HG03460 (cell line): ENCODE measurements at regions not wholly inside any gene's neighbourhood (a gene's known extent, or its start where the extent isn't known, plus 50 kb on each side); places are given as distances from the start of the nearest gene placed in this dataset.

Experiments used
- ATAC-seq: cut with Tn5 transposase; IDR thresholded peaks from one replicate; pipeline ENCODE4 v1.9.1; 2021; ENCODE audit not compliant: unreplicated experiment

DNA sequence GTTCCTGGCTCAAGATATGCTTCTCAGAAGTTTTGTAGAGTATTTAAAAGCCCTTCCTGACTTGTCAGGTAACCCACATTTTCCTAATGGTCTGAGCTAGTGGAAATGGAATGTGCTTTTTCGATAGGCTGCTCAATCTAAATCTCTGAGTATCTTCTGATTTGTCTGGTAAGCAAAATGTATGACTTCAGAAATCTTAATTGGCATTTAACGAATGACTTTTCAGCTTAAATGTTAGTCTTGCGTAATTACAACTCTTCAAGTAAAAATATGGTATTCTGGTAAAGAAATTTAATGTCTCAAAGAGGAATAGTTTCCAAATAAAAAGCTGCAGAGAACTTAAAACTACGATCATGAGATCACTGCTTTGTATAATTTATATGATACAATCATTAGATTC, 379.1 kb downstream of the ANKRD50 start:
- no peak for ATAC-seq

DNA sequence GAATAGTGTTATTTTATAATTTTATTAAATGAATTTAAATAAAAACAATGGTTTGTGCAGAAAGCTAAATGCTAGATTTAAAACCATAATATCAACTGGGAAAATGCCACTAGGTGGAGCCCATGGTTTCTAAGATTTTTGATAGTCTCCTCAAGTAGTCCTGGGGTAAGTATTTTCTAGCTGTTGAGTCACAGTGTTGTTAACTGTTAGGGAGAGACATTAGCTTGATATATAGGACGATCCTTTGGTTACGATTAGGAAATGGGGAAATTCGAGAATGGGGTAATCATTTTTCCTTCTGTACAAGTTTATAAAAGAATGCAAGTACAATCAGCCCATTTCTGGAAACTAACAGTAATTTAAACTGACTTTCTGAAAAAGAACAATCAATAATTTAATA, 378.4 kb downstream of the ANKRD50 start:
- no peak for ATAC-seq

DNA sequence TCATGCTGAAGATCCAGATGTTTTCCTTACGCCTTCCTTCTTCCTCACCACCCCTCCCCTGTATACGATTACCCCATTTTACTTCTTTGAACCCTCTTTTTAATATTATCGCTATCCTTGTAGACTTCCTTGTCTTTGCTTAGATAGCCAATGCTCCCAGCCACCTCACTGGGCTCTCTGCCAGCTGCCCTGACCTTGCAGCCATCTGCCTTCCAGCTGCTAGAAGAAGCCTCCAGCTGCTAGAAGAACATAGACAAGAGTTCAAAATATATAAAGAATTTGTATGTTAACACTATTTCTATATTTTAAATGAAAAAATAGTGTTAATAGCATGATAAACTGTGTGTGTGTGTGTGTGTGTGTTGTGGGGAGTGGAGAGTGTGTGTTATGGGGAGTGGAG, 374.7 kb downstream of the ANKRD50 start:
- no peak for ATAC-seq

DNA sequence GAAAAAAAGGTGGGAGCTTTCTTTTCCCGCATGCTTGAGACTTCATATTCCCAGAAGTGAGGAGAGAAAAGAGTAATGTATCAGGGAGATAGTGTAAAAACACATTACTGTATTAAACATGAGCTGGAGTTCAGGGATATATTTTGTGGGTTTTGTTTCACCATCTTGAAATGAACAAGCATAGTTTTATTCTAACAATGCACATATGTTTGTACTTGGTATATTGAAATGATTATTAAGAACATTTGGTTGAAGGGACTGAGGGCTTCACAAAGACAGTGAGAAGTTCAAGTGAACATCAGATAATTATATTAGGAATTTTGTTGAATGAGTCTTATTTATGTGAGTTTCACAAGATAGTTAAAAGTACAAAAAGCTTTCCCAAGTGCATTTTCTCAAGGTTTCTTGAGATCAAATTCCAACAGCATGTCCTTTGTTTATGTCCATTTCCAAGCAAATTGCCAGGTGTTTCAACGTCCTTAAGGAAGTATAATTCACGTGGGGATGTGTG, 368.8 kb downstream of the ANKRD50 start:
- no peak for ATAC-seq

DNA sequence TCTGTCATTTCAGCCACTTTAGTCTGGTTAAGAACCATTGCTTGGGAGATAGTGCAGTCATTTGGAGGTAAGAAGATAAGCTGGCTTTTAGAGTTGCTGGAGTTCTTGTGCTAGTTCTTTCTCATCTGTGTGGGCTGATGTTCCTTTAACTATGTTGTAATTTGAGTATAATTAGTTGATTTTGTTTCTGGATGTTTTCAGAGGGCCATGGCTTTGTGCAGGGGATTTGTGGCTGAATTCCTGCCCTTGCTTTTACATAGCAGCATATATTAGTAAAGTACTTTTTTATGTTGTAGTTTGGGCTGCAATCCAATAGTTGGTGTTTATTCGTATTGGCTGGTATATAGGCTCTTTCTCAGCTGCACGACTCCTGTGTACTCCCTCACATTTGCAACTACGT, 339.6 kb downstream of the ANKRD50 start:
- no peak for ATAC-seq

DNA sequence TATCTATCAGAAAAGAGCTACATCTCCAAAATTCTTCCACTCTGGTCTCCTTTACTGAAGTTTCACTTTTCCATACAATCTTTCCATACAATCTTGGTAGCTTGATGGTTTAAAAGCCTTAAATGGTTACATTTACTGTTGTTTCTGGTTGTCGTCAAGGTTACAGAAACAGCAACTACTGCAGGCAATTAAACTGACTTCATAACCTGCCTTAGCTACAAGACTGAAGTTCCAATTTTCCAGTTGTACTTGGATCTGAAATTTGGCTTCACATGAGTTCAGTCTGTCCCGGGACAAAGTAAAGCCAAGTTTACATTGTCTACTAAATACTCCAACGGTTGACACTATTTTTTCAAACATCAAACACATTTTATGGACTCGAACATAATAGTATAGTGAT, 326.4 kb downstream of the ANKRD50 start:
- ATAC-seq = no peak

DNA sequence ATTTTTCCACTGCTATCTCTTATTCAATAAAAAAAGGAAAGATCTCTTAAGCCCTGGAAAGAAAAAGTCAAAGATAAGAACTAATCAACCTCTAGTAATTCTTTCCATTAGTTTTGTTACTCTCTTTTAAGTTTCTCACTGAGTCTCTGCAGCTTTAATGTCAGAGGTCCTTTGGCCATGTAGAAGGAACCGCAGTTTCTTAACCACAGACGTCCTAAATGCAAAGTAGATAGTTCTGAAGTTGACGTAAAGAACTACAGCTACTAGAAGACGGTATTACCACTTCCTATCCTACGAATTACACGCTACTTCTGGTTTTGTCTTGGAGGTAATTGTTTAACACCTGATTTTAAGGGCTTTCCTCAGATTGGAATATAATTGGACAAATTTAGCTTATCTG, 325.9 kb downstream of the ANKRD50 start:
- ATAC-seq = peak; percentile 78

DNA sequence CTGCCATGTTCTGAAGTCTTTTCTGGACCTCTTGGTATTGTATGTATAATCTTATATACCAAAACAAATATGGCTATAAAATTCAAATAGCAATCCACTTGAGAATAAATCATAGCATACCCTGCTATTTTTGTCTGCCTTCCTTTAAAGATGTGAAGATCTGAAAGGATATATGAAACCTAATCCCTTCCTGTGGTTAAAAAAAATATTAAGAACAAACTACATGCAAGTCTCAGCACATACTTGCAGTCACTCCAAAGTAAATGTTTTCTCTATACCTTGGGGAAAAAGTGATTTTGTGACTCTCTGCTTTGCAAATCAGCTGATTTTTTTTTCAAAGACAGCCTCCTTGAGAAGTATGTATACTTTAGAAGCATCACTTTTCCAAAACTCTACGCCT, 322.9 kb downstream of the ANKRD50 start:
- ATAC-seq = no peak

DNA sequence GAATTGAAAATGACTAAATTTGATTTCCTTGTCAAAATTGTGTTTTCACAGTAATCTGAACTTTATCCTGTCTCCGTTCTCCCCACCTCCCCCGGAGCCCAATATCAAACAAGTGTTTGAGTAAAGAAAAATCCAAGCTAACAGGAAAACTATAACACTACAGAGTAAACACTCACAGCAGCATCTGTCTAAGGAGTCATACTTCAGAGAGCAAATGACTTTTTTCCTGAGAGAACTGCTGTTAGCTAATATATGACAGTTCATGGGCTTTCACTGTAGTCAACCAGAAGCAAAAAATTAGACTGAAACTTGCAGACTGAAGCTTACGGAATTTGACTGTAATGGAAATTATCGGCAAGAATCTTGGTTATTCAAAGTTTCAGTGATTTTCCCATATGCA, 321.7 kb downstream of the ANKRD50 start:
- ATAC-seq = no peak

DNA sequence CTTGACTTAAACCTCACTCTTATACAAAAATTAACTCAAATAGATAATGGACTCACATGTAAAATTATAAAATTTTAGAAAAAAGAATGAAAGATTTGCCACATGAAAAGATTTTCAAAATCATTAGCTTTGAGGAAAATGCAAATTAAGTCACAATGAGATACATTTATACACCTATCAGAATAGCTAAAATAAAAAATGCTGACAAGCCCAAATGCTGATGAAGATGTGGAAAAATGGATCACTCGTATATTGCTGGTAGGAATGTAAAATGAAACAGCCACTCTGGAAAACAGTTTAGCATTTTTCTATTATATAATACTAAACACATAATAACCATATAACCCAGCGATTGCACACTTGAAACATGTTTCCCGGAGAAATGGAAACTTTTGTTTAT, 316.2 kb downstream of the ANKRD50 start:
- no peak for ATAC-seq

DNA sequence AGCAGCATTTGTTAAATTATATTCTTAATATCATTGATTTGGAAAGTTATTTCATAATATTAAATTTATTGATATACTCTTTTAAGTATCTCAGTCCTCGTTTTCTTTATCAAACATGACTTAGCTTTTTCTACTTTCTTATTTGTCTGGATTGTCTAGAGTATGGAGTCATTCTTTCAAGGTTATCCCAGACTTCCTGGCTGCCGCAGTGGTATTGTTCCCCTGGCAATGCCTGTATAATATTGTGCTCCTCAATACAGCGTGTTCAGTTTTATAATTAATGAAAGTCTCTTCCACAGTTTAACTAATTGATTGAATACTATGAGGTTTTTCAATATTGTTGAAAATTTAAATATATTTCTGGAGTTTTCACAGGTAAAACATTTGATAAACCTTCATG, 310.9 kb downstream of the ANKRD50 start:
- no peak for ATAC-seq

DNA sequence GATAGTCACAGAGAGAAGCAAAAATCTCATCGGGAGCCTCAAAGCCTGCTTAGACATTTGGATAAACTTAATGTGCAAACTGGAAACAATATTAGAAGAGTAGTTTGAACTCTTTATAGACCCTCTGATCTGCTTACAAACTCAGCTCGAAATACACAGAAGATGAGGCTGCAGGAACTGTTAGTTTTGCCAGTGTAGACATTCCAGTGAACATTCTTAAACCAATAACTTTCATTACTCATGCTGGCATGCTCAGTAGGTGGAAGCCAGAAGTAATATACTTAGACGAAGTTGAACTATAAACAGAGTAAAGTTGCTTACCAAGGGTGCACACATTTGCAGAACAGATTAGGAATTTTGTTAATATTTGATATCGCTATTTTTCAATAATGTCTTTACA, 303.5 kb downstream of the ANKRD50 start:
- no peak for ATAC-seq

DNA sequence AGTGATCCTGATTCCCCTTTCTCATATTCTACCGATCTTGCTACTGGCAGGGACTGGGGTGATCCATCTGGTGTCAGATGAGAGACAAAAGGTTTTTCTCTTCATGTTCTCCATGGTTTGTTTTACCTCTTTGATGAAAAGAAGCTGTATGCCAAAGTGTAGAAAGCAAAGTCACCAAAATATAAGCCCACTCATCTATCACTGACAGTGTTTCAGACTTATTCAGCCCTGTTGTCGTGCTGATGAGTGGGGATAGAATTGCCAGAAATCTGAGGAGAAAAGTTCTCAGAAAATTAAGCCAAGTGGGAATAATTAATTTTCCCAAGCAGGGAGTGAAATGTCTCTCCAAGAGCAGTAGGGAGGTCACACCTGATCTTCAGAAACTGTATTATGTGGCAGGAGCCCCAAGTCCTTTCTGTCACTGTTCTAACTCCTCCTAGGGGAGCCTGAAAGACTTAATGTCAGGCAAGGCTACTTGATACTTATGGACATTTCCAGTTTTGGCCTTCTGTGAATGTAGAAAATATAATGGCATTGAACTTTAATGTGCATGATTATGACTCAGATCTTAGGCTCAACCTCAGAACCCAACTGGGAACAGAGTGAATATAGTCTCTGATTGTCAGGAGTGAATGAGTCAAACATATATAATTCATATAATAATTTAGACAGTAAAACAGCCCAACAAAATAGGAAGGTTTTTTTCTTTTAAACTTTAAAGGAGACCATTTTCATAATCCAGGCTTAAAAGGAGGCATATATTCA, 298.1 kb downstream of the ANKRD50 start:
- ATAC-seq = no peak

DNA sequence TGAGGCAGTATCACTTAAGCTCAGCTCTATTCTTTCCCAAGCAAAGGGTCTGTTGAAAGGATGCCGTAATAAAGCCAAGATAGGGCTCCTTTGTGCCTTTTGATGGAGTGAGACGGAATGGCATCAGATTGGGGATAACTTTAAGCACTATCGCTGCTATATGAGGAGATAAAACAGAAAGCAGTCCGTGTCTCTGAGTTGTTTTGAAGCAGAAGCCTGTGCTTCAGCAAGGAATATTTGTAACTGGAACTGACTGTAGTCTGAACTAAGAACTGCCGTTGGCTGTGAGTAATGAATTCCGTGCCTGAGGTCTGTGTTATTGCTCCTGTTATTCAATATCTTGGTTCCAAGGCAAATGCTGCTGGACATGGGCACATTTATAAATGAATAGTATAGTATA, 297.4 kb downstream of the ANKRD50 start:
- no peak for ATAC-seq

DNA sequence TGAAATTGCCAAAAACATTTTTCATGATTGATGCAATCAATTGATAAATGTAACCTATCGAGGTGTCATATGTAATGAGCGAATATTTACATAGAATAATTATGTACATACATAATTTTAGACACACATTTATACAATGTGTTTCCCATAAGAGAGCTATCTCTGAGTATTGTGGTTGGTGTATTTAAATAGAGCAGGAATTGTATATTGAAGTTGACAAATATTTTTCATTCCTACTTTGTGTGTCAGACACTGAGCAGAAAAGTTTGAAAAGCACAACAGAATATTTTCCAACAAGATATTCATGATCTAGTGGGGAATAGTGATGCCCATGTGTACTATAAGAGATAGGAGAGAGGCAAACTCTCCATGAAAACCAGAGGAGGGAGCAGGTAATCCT, 295.2 kb downstream of the ANKRD50 start:
- ATAC-seq = no peak

DNA sequence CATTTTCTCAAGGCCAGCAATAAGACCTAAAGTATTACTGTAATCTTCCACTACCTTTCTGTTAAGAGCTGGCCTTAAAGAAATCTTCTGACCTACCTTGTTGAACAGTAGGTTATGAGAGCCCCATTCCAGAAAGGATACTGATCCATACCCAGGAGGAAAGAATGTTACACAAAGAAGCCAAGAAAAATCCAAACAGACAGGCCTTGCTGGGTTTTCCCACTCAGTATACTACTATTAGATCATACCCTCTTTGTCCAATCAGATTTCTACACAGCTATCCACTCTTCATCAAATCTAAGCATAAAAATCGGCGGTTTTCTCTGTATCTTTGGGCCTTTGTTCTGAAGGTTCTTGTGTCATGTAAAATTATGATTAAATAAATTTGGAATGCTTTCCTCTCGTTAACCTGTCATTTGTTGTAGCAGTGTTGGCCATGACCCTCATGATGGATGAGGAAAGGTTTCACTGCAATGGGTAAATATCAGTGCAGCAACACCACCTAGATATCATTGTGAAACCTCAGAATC, 292.3 kb downstream of the ANKRD50 start:
- no peak for ATAC-seq

DNA sequence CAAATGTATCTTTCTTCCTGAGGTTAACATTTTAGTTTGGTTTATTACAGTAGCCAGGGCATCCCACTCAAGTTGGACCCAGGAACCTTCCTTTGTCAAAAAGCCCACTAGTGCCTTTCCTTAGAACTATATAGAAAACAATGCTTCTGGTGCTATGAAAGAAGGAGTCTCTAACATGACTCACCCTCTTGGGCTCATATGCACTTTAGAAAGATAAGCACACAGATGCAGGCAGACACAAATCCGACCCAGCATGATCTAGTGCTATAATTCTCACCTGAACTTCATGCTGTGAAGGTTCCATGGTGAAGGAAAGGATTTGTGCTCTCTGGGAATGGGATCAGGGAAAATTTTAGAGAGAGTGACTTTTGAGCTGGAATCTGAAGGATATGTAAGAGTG, 289.4 kb downstream of the ANKRD50 start:
- no peak for ATAC-seq

DNA sequence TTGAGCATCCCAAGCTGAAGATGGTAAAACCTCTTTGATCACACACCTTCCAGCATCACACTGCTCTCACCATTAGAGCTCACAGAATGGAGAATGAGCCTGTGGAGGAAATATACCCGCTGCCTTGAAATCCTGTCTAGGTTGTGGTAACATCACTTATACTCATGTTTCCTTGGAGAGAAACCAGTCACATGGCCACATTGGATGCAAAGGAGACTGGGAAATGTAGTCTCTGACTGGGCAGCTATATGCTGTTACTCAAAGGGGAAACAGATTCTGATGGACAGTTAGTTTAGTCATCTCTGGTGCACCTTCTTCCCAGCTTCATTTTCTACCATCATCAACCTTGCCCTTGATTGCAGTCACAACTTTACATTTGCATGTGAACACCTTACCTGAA, 286.3 kb downstream of the ANKRD50 start:
- no peak for ATAC-seq

DNA sequence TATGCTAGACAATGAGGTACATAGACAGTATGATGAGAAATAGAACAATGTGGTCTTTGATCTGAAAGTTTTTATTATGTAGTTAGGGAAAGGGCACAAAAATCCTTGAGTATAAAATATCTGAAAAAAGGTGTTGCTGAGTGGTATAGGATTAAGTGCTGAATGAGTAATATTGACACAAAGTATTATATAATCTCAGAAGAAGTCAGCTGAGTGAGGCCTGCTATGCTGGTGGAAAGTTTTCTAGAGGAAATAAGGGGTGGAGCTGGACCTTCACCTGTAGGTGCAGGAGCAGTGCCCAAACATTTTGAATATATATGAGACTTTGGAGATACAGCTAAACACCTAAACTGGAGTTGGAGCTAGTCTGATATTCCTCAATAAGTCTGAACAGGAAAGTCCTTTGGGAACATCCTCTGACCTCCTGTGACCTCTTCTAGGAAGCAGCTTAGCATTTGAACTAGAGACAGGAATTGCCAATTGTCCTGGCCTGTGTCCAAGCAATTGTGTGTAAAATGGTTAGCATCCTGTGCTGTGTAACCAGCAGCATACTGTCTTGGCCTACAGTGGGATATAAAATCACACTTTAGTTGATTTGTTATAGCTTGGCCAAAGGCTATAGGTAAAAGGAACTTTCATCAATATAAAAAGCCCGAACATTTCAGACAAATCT, 285.3 kb downstream of the ANKRD50 start:
- ATAC-seq = no peak

DNA sequence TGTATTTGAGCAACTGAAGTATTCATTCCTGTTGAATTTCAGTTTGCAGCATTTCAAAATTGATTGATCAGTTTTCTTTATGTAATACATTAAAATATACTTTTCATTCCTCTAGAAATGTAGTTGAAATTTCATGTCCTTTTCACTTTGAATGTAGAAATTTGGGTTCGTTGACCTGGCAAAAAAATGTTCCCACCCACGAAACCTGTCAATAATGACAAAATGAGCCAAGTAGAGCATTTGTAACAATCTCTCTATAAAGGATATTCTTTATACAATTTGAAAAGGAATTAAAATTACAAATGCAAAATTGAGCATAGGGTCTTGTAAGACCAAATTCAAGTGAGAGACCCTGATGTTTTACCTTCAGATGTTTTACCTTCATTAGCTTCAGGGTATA, 283.9 kb downstream of the ANKRD50 start:
- ATAC-seq = no peak

DNA sequence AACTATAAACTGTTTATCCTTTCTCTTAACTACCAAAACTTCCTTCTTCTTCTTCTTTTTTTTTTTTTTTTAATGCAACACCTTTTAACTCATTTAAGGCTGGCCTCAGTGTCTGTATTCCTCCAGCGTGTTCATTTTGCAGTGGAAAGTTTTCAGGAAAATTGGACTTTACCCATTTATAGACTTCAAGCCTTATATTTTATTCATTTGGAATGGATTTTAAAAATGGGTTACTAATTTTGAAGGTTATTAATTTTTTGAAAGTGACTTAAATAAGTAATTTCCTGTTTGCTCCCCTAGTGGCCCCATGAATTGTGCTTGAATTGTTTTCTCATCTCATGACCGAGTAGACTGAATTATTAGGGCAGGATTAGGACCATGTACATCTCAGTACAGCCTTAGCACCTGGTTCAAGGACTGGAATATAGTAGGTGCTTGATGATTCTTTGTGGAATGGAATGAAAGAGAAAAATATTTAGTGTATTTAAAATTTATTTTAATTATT, 282.7 kb downstream of the ANKRD50 start:
- ATAC-seq = no peak

DNA sequence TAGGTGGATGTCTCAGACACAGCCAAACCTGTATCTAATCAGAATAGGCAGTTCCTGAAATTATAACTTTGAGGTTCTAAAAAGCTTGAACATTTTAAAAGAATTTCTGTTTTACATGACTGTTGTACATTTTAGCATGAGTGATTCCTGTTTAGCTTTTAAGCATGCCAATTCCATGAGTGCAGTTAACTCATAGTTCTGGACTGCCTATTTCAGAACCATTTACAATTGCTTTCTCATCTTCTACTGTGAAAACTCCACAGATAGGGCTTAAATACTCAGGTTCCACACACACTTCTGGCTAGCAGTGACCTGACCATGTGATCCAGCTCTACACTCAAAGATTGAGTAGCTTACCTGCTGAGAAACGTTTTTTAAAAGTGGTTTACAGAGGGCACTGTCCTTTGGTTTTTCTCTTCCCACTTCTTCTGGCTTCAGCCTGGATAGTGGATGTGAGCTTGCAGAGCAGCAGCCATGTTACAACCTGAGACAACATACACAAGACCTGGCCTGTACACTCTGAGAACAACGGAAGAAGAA, 280.8 kb downstream of the ANKRD50 start:
- no peak for ATAC-seq
